KMS-11 (cell line): ENCODE measurements at regions not wholly inside any gene's neighbourhood (a gene's known extent, or its start where the extent isn't known, plus 50 kb on each side); places are given as distances from the start of the nearest gene placed in this dataset.

ENCODE experiments used
- H2AFZ ChIP-seq: fragments of 200-600 bp; sonication (generic); 2 replicates; pipeline ENCODE4 v1.6.1; 2016; ENCODE audit warnings: antibody characterized with exemption, mixed run types, low read depth
- H3K27ac ChIP-seq: fragments of 200-600 bp; sonication (generic); 2 replicates; pipeline ENCODE4 v1.6.1; 2016; ENCODE audit warnings: mild to moderate bottlenecking, mixed run types
- H3K27me3 ChIP-seq: fragments of 200-600 bp; sonication (generic); 2 replicates; pipeline ENCODE4 v1.6.1; 2017; ENCODE audit warnings: mild to moderate bottlenecking, low read depth, mixed run types, moderate library complexity; ENCODE audit not compliant: insufficient read depth
- H3K36me3 ChIP-seq: fragments of 200-600 bp; sonication (generic); 2 replicates; pipeline ENCODE4 v1.6.1; 2017; ENCODE audit warnings: mild to moderate bottlenecking, mixed run types; ENCODE audit not compliant: insufficient read depth
- H3K4me1 ChIP-seq: fragments of 200-600 bp; sonication (generic); 2 replicates; pipeline ENCODE4 v1.6.1; 2016; ENCODE audit warnings: mild to moderate bottlenecking, low read depth, mixed run types; ENCODE audit not compliant: poor library complexity, severe bottlenecking
- H3K4me2 ChIP-seq: fragments of 200-600 bp; sonication (generic); 2 replicates; pipeline ENCODE4 v1.7.0; 2016; ENCODE audit warnings: mild to moderate bottlenecking, mixed run types
- H3K4me3 ChIP-seq: fragments of 200-600 bp; sonication (generic); IDR thresholded peaks from 2 replicates; pipeline ENCODE4 v1.6.1; 2017; ENCODE audit warnings: low read depth, low read length, mixed read lengths; ENCODE audit not compliant: insufficient read depth
- H3K79me2 ChIP-seq: fragments of 200-600 bp; sonication (generic); 2 replicates; pipeline ENCODE4 v1.6.1; 2016; ENCODE audit warnings: low read depth, mixed run types; ENCODE audit not compliant: insufficient read depth
- H3K9ac ChIP-seq: fragments of 200-600 bp; sonication (generic); 2 replicates; pipeline ENCODE4 v1.6.1; 2016; ENCODE audit warnings: mild to moderate bottlenecking, mixed run types
- H4K20me1 ChIP-seq: fragments of 200-600 bp; sonication (generic); 2 replicates; pipeline ENCODE4 v1.6.1; 2016; ENCODE audit warnings: mild to moderate bottlenecking, mixed run types; ENCODE audit not compliant: insufficient read depth
- TF ChIP-seq, protein P1 (sequence below): fragments of 200-600 bp; sonication (generic); conservative IDR thresholded peaks from 2 replicates; pipeline ENCODE4 v1.6.1; 2017; ENCODE audit warnings: low read depth, mild to moderate bottlenecking, antibody characterized with exemption, low read length, moderate library complexity, mixed read lengths

DNA sequence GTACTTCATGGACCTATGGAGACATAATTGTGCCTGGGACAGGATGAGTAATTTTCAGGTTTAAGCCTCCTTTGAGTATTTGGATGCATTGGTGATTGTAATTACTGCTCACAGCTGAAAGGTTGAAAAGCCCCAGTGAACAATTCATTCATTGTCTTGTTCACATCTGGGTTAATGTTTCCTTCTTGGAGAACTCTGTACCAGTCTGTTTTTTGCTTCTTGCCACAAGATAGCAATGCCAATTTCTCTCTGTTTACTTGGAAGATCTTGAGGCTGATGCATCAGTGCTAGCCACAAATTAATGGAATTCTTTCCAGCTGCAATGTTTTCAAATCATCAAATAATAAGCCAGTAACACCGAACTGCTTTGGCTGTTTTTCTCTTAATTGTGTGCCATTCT, 207.8 kb downstream of the BMP2 start:
- H3K79me2 ChIP-seq, result no peaks in the 10 kb centered on the region
- no peak overlapping the region for H3K4me2 ChIP-seq
- H4K20me1 ChIP-seq, result no peaks in the 10 kb centered on the region
- TF ChIP-seq, protein P1, sequence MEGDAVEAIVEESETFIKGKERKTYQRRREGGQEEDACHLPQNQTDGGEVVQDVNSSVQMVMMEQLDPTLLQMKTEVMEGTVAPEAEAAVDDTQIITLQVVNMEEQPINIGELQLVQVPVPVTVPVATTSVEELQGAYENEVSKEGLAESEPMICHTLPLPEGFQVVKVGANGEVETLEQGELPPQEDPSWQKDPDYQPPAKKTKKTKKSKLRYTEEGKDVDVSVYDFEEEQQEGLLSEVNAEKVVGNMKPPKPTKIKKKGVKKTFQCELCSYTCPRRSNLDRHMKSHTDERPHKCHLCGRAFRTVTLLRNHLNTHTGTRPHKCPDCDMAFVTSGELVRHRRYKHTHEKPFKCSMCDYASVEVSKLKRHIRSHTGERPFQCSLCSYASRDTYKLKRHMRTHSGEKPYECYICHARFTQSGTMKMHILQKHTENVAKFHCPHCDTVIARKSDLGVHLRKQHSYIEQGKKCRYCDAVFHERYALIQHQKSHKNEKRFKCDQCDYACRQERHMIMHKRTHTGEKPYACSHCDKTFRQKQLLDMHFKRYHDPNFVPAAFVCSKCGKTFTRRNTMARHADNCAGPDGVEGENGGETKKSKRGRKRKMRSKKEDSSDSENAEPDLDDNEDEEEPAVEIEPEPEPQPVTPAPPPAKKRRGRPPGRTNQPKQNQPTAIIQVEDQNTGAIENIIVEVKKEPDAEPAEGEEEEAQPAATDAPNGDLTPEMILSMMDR, result no peak
- H3K27ac ChIP-seq, result no peak overlapping the region
- H3K4me3 ChIP-seq, result no peak overlapping the region
- no peaks in the 10 kb centered on the region for H3K4me1 ChIP-seq
- H3K36me3 ChIP-seq, result no peaks in the 10 kb centered on the region
- H2AFZ ChIP-seq, result no peak overlapping the region
- no peaks in the 10 kb centered on the region for H3K27me3 ChIP-seq
- no peak overlapping the region for H3K9ac ChIP-seq

DNA sequence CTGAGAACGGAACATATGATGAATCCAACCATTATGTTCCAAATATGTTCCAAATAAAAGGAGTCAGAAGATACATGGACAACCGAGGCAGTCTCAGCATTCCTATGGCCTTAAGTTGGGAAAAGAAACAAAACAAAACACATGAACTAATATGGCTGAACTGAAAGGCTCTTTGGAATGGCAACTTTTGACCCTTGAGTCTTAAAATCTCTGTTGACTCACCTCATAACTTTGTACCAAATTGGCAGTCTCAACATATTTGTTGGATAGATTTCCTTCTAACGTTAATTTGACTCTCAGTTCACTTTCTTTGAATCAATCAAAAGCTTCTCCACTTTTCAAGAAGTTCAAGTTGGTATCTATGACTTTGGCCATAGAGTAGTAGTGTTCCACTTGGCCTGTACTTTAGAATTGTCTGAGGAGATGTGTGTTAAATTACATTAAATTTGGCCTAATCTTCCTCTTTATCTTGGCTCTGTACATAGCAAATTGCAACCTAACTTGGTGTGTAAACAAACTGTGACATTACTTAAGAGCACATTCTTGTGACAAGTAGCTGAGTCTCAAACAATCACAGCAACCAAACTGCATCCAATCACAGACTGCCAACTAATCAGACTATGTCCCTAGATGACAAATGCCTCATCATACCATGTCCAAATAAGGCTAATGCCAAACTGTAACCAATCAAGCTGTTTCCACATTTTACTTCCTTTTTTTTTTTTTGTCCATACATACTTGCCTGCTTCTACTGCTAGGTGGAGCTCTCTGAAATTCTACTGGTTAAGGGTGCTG, 208.8 kb downstream of the BMP2 start:
- Histone ChIP-seq H3K4me1 (no peaks in the 10 kb centered on the region), H3K9ac (no peak overlapping the region), H2AFZ (no peak overlapping the region), H3K4me2 (no peak overlapping the region), H3K4me3 (no peak overlapping the region), H3K27ac (no peak overlapping the region), H3K36me3 (no peaks in the 10 kb centered on the region), H4K20me1 (no peaks in the 10 kb centered on the region), H3K27me3 (no peaks in the 10 kb centered on the region), H3K79me2 (no peaks in the 10 kb centered on the region)
- TF ChIP-seq, protein P1, result no peak

DNA sequence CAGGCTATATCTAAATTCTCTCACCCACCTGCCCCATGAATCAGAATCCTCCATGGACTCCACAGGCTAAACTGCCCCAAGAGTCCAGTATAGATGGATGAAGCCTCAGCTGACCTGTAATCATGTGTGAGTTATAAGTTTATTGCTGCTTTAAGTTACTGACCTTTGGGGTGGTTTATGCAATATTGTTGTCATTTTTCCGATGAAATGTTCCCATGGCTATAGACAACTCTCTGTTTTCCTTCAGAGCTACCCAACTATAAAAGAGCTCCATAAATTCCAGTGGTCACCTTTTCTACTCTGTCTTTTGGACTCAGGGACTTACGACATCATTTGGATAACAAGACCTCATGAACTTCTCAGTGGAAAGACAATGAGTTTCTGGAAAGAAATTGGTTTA, 212.1 kb downstream of the BMP2 start:
- H4K20me1 ChIP-seq, result no peaks in the 10 kb centered on the region
- H3K4me2 ChIP-seq, result no peak overlapping the region
- no peak overlapping the region for H3K4me3 ChIP-seq
- H3K27ac ChIP-seq, result no peak overlapping the region
- H3K9ac ChIP-seq, result no peak overlapping the region
- TF ChIP-seq, protein P1, result no peak
- H3K79me2 ChIP-seq, result no peaks in the 10 kb centered on the region
- H2AFZ ChIP-seq, result no peak overlapping the region
- no peaks in the 10 kb centered on the region for H3K36me3 ChIP-seq
- H3K27me3 ChIP-seq, result no peaks in the 10 kb centered on the region
- no peaks in the 10 kb centered on the region for H3K4me1 ChIP-seq

DNA sequence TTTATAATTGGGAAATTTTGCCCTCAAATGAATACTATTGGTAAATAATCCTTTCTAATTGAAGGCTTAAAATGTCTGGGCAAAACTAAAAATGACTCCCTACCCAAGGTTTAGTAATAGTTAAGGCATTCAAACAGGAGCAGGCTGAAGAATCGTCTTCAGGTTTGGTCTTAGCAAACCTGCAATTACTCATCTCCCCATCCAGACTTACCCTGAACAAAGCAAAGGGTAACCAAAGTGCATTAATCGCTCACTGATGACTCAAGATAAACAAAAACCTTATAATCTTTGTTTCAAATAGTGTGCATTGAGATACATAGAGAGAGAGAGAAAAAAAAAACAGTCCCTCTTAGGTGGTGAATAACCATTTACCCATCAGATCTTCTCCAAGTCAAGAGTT, 225.5 kb downstream of the BMP2 start:
- Histone ChIP-seq H4K20me1 (no peaks in the 10 kb centered on the region), H3K4me3 (no peak overlapping the region), H2AFZ (no peak overlapping the region), H3K36me3 (no peaks in the 10 kb centered on the region), H3K4me2 (no peak overlapping the region), H3K4me1 (no peaks in the 10 kb centered on the region), H3K27ac (no peak overlapping the region), H3K27me3 (no peaks in the 10 kb centered on the region), H3K9ac (no peak overlapping the region), H3K79me2 (no peaks in the 10 kb centered on the region)
- TF ChIP-seq, protein P1, result no peak
